K562 (cell line): ENCODE measurements at regions not wholly inside any gene's neighbourhood (a gene's known extent, or its start where the extent isn't known, plus 50 kb on each side); places are given as distances from the start of the nearest gene placed in this dataset.

Source experiments
- BACH1 ChIP-seq: fragments of 200-800 bp; sonication (Bioruptor generic); IDR thresholded peaks from 2 replicates; pipeline ENCODE4 v1.6.1; 2016; ENCODE audit warnings: missing genetic modification characterization, missing compliant biosample characterization
- GATAD2A ChIP-seq: fragments of 450-650 bp; IDR thresholded peaks from 2 replicates; pipeline ENCODE4 v1.6.1; 2017
- HEY1 ChIP-seq: fragments of 250-450 bp; sonication (Bioruptor Pico); IDR thresholded peaks from 2 replicates; pipeline ENCODE4 v1.5.0; 2020; ENCODE audit warnings: mild to moderate bottlenecking, moderate library complexity, borderline replicate concordance
- JUN ChIP-seq, 2 experiments: sonication (generic) in 1 of 2; formaldehyde crosslinking in 1 of 2; IDR thresholded peaks; 2 replicates each; pipeline versions ENCODE4 v1.6.1 to v1.8.0; 2012 to 2022; ENCODE audit warnings: borderline replicate concordance in 2 of 2, mild to moderate bottlenecking in 2 of 2, improper control_type of control experiment in 1 of 2, low read depth in 1 of 2, low read length in 1 of 2, missing genetic modification reagents in 1 of 2
- JUND ChIP-seq, 2 experiments: IDR thresholded peaks; 2 replicates in 1 of 2; 3 replicates in 1 of 2; pipeline ENCODE4 v1.6.1; 2011; ENCODE audit warnings: borderline replicate concordance in 2 of 2, low read depth in 2 of 2, low read length in 2 of 2, improper control_type of control experiment in 1 of 2, missing biosample characterization in 1 of 2, missing genetic modification characterization in 1 of 2, missing genetic modification reagents in 1 of 2
- NFIX ChIP-seq: fragments of 250-450 bp; sonication (Bioruptor Pico); IDR thresholded peaks from 2 replicates; pipeline ENCODE4 v1.4.0; 2020; ENCODE audit warnings: low read depth, mild to moderate bottlenecking, moderate library complexity
- PML ChIP-seq: IDR thresholded peaks from 2 replicates; pipeline ENCODE4 v1.6.1; 2012; ENCODE audit warnings: low read length, inconsistent platforms
- PRPF4 ChIP-seq: fragments of 200-400 bp; formaldehyde crosslinking; IDR thresholded peaks from one replicate; pipeline ENCODE4 v1.6.1; 2017; ENCODE audit warnings: low read length, low read depth, mild to moderate bottlenecking; ENCODE audit not compliant: insufficient read depth, poor library complexity, severe bottlenecking
- SIN3A ChIP-seq, 2 experiments: fragments of 150-350 bp in 1 of 2; IDR thresholded peaks; 2 replicates each; pipeline ENCODE4 v1.6.1; 2011 to 2016; ENCODE audit warnings: borderline replicate concordance in 2 of 2, low read depth in 2 of 2, low read length in 2 of 2, mild to moderate bottlenecking in 2 of 2, moderate library complexity in 2 of 2; ENCODE audit not compliant: control insufficient read depth in 1 of 2
- STAG1 ChIP-seq: sonication (generic); formaldehyde crosslinking; IDR thresholded peaks from 2 replicates; pipeline ENCODE4 v1.5.0; 2020; ENCODE audit warnings: missing genetic modification reagents, borderline replicate concordance
- TBL1XR1 ChIP-seq, 2 experiments: IDR thresholded peaks; 2 replicates each; pipeline ENCODE4 v1.6.1; 2012; ENCODE audit warnings: improper control_type of control experiment in 2 of 2, low read length in 2 of 2, mild to moderate bottlenecking in 1 of 2
- TEAD4 ChIP-seq, 2 experiments: sonication (generic) in 1 of 2; formaldehyde crosslinking in 1 of 2; IDR thresholded peaks; 2 replicates each; pipeline versions ENCODE4 v1.6.1 to v1.8.0; 2012 to 2022; ENCODE audit warnings: borderline replicate concordance in 1 of 2, inconsistent platforms in 1 of 2, low read length in 1 of 2, mild to moderate bottlenecking in 1 of 2, missing genetic modification reagents in 1 of 2
- THRAP3 ChIP-seq: fragments of 450-650 bp; IDR thresholded peaks from 2 replicates; pipeline ENCODE4 v1.6.1; 2016; ENCODE audit warnings: mild to moderate bottlenecking, inconsistent platforms, borderline replicate concordance
- XRCC4 ChIP-seq: IDR thresholded peaks from one replicate; pipeline ENCODE4 v1.6.1; 2011; ENCODE audit not compliant: insufficient read depth, insufficient read length; ENCODE audit errors: extremely low read depth
- TF ChIP-seq, protein P1 (sequence below), 3 experiments: IDR thresholded peaks in 2 of 3; conservative IDR thresholded peaks in 1 of 3; 2 replicates each; pipeline ENCODE4 v1.5.1; 2011 to 2012; ENCODE audit warnings: low read length in 3 of 3, mild to moderate bottlenecking in 3 of 3, control low read depth in 2 of 3, improper control_type of control experiment in 1 of 3, inconsistent platforms in 1 of 3, low read depth in 1 of 3, mixed read lengths in 1 of 3, moderate library complexity in 1 of 3; ENCODE audit not compliant: insufficient read depth in 2 of 3

DNA sequence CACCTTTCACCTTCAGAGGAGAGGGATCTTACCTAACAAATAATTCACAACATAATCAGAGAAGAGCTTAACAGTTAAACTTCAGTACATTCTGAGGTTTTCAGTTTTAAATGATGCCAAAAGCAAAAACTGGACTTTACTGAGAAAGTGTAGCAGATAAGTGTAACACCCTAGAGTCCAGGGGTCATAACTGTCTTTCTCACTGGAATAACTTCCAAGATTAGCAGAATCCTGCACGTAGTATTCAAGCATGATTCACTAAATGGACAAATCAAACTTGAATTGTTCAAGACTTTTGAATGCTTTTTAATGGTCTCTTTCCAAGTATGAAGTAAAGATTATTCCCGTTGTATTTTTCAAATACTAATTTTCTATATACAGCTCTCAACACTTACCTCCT, 180.1 kb upstream of the NREP start (continued):
- TF ChIP-seq JUND (IDR thresholded peaks at IDR 0.05; ENCODE audit: borderline replicate concordance, low read depth, low read length) (no peak), JUND (tag; IDR thresholded peaks at IDR 0.05; ENCODE audit: borderline replicate concordance, low read depth, low read length) (no peak), PRPF4 (no peak), HEY1 (CRISPR knock-in tag) (no peak), TEAD4 (IDR thresholded peaks at IDR 0.05; ENCODE audit: low read length) (no peak), TEAD4 (CRISPR knock-in tag; IDR thresholded peaks at IDR 0.05; ENCODE audit: borderline replicate concordance) (no peak), PML (no peak), SIN3A (IDR thresholded peaks at IDR 0.05; ENCODE audit: borderline replicate concordance in 2 of 2, control insufficient read depth in 1 of 2, low read depth in 2 of 2, low read length in 2 of 2) (no peak), TBL1XR1 (IDR thresholded peaks at IDR 0.05; ENCODE audit: low read length in 2 of 2) (no peak), NFIX (CRISPR knock-in tag) (no peak), XRCC4 (no peak), JUN (IDR thresholded peaks at IDR 0.05; ENCODE audit: borderline replicate concordance, low read depth, low read length) (no peak), JUN (CRISPR knock-in tag; IDR thresholded peaks at IDR 0.05; ENCODE audit: borderline replicate concordance) (no peak), STAG1 (CRISPR knock-in tag) (no peak), BACH1 (tag) (no peak), GATAD2A (no peak), THRAP3 (no peak)
- TF ChIP-seq, protein P1, sequence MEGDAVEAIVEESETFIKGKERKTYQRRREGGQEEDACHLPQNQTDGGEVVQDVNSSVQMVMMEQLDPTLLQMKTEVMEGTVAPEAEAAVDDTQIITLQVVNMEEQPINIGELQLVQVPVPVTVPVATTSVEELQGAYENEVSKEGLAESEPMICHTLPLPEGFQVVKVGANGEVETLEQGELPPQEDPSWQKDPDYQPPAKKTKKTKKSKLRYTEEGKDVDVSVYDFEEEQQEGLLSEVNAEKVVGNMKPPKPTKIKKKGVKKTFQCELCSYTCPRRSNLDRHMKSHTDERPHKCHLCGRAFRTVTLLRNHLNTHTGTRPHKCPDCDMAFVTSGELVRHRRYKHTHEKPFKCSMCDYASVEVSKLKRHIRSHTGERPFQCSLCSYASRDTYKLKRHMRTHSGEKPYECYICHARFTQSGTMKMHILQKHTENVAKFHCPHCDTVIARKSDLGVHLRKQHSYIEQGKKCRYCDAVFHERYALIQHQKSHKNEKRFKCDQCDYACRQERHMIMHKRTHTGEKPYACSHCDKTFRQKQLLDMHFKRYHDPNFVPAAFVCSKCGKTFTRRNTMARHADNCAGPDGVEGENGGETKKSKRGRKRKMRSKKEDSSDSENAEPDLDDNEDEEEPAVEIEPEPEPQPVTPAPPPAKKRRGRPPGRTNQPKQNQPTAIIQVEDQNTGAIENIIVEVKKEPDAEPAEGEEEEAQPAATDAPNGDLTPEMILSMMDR (IDR thresholded peaks at IDR 0.05 in 2 of 3, conservative IDR thresholded peaks at IDR 0.05 in 1 of 3; ENCODE audit: insufficient read depth in 2 of 3, low read depth in 1 of 3, low read length in 3 of 3): no peak
- TF ChIP-seq, all 486 proteins: peak for 0
